Heart right ventricle (tissue), 16 donors: ENCODE measurements at regions not wholly inside any gene's neighbourhood (a gene's known extent, or its start where the extent isn't known, plus 50 kb on each side); places are given as distances from the start of the nearest gene placed in this dataset.

ENCODE experiments used
- ATAC-seq, 8 donors: fragments of 200-7000 bp; cut with Tn5 transposase; one replicate each; pipeline ENCODE4 v1.9.1; 2020; ENCODE audit warnings: mild to moderate bottlenecking in 8 of 8, moderate library complexity in 8 of 8, moderate number of reproducible peaks in 1 of 8
- DNase-seq, 2 donors: peaks; one replicate each; pipeline ENCODE4 v3.0.0-alpha.2; 2020
- H3K27ac ChIP-seq, 10 donors: fragments of 200-600 bp; sonication (generic) in 2 of 10; one replicate each; pipeline versions ENCODE4 v1.5.0 to v1.8.0; 2020 to 2022; ENCODE audit warnings: mild to moderate bottlenecking in 3 of 10
- H3K27me3 ChIP-seq, 7 donors: fragments of 200-600 bp; one replicate each; pipeline ENCODE4 v1.8.0; 2021 to 2022; ENCODE audit warnings: mild to moderate bottlenecking in 2 of 7
- H3K36me3 ChIP-seq, 9 donors: fragments of 200-600 bp; sonication (generic) in 1 of 9; one replicate each; pipeline versions ENCODE4 v1.5.0 to v1.8.0; 2020 to 2022; ENCODE audit warnings: mild to moderate bottlenecking in 2 of 9
- H3K4me1 ChIP-seq, 9 donors: fragments of 200-600 bp; sonication (generic) in 1 of 9; one replicate each; pipeline versions ENCODE4 v1.5.0 to v1.8.0; 2020 to 2022; ENCODE audit warnings: mild to moderate bottlenecking in 4 of 9
- H3K4me3 ChIP-seq, 10 donors: fragments of 200-600 bp; sonication (generic) in 2 of 10; one replicate each; pipeline versions ENCODE4 v1.5.0 to v1.8.0; 2020 to 2022; ENCODE audit warnings: mild to moderate bottlenecking in 7 of 10, moderate library complexity in 2 of 10
- H3K9me3 ChIP-seq, 11 donors: fragments of 200-600 bp in 10 of 11; sonication (generic) in 2 of 11; one replicate each; pipeline versions ENCODE4 v1.5.0 to v1.8.0; 2013 to 2022; ENCODE audit warnings: mild to moderate bottlenecking in 2 of 11, control low read depth in 1 of 11, moderate library complexity in 1 of 11
- CTCF ChIP-seq, 9 donors: fragments of 200-600 bp; sonication (generic) in 2 of 9; IDR thresholded peaks; one replicate each; pipeline versions ENCODE4 v1.5.0 to v1.8.0; 2021 to 2022; ENCODE audit warnings: antibody characterized with exemption in 9 of 9, mild to moderate bottlenecking in 5 of 9, moderate library complexity in 1 of 9
- WGBS, 2 donors: extraction: QIAGEN DNeasy Blood & Tissue Kit; methylation state at CpG; one replicate each; pipeline ENCODE4 v1.1.7; 2013; ENCODE audit warnings: inconsistent platforms in 1 of 2; 5-methylcytosine and 5-hydroxymethylcytosine counted together
- intact Hi-C, 10 donors: fragments of 100-400 bp; cut with DNase I; formaldehyde crosslinking; loops; one replicate each; pipeline versions ENCODE4 v1.11.1 to v1.14.2; 2022
- donor health status: Arrhythmogenic right ventricular cardiomyopathy.
- donor health status: ischemic (EF 13 %, LVEDD 7.1; RV severe dilation, severe dysfunction).
- donor health status: healthy with polysubstance abuse.
- donor health status: DM: no; HTN: yes; CAD: no.
- donor health status: DM: no; HTN: no; CAD: no.
- donor health status: ischemic (EF 25% LVEDD 6.9; RV normal size, moderate dysfunction).
- donor health status: ischemic (EF 25% LVEDD 5.7; RV mildly dilated, moderate dysfunction).
- donor health status: healthy.
- donor health status: DM: yes; HTN: yes; CAD: no.
- donor health status: Ischemic cardiomyopathy.
- donor health status: ischemic (EF 35%, LVEDD 5.7; RV mildly dilated, moderate dysfunction).
- donor health status: nonischemic (EF 11% LVEDD 7.7; RV severe dilation, severe dysfunction).
- donor health status: DM: yes; HTN: yes; CAD: no.
- donor health status: PGD.
- donor health status: ischemic (EF 29% LVEDD 5.4; RV normal size, mild dysfunction).
- donor health status: nonischemic (EF 23%, LVEDD 6.1; RV moderate dilation, normal function).

- no peak for TF ChIP-seq CTCF (IDR thresholded peaks at IDR 0.05)
- no peak for DNase-seq
- Histone ChIP-seq H3K27ac (no peak overlapping the region), H3K4me3 (no peak overlapping the region), H3K36me3 (no peaks in the 10 kb centered on the region), H3K27me3 (no peaks in the 10 kb centered on the region), H3K4me1 (no peaks in the 10 kb centered on the region), H3K9me3 (peaks cover 0 to 8% (median 0%) of the 10 kb centered on the region in 11 donors)
- ATAC-seq, result no peak
- intact Hi-C loops, result no loop called here
Measured at GRCh38 chr5:121711416-121711815, 140.3 kb upstream of the FTMT start.

- no peak for TF ChIP-seq CTCF (IDR thresholded peaks at IDR 0.05)
- no peaks in the 10 kb centered on the region for H3K27me3 ChIP-seq
- no peaks in the 10 kb centered on the region for H3K36me3 ChIP-seq
- no peak for DNase-seq
- H3K27ac ChIP-seq, result no peak overlapping the region
- 66 to 82% methylated on average over 2 of the region's 2 CpGs for WGBS, 2 donors
- no peaks in the 10 kb centered on the region for H3K4me1 ChIP-seq
- no peak overlapping the region for H3K4me3 ChIP-seq
- intact Hi-C loops, result no loop called here
- ATAC-seq, result no peak
- H3K9me3 ChIP-seq, result peaks cover 0 to 12% (median 0%) of the 10 kb centered on the region in 11 donors
Measured at GRCh38 chr5:121719255-121719654, 132.4 kb upstream of the FTMT start.

GRCh38 chr5:121725450-121725849 lies 126.2 kb upstream of the FTMT start:
- DNase-seq (no peak), ATAC-seq (no peak)
- H3K36me3 ChIP-seq, result no peaks in the 10 kb centered on the region
- H3K9me3 ChIP-seq, result peaks cover 0 to 8% (median 0%) of the 10 kb centered on the region in 11 donors
- H3K4me3 ChIP-seq, result no peak overlapping the region
- 62 to 63% methylated on average over 1 of the region's 1 CpG for WGBS, 2 donors
- no peak for TF ChIP-seq CTCF (IDR thresholded peaks at IDR 0.05)
- H3K27ac ChIP-seq, result no peak overlapping the region
- intact Hi-C loops, result no loop called here
- H3K4me1 ChIP-seq, result no peaks in the 10 kb centered on the region
- H3K27me3 ChIP-seq, result no peaks in the 10 kb centered on the region

- DNase-seq (no peak), ATAC-seq (no peak)
- H3K4me3 ChIP-seq, result no peak overlapping the region
- H3K36me3 ChIP-seq, result no peaks in the 10 kb centered on the region
- peaks cover 0 to 12% (median 0%) of the 10 kb centered on the region in 9 donors for H3K4me1 ChIP-seq
- TF ChIP-seq CTCF (IDR thresholded peaks at IDR 0.05), result no peak
- WGBS, 2 donors, result 83 to 86% methylated on average over 8 of the region's 8 CpGs
- no peaks in the 10 kb centered on the region for H3K27me3 ChIP-seq
- H3K27ac ChIP-seq, result no peak overlapping the region
- peaks cover 0 to 5% (median 0%) of the 10 kb centered on the region in 11 donors for H3K9me3 ChIP-seq
- intact Hi-C loops, result no loop called here
Measured at GRCh38 chr5:121726991-121727390, 124.7 kb upstream of the FTMT start.
